Activated CD4-positive, alpha-beta T cell treated with anti-CD3 and anti-CD28 coated beads, Interleukin-2, amount 50 U/mL, for 24 hours (primary cell): ENCODE measurements at regions not wholly inside any gene's neighbourhood (a gene's known extent, or its start where the extent isn't known, plus 50 kb on each side); places are given as distances from the start of the nearest gene placed in this dataset.
"Not testable (repeated sequence)": the region's sequence is repeated elsewhere in the genome, so short reads cannot be mapped to it uniquely, and the experiment has no call there.

ENCODE experiments used
- DNase-seq, 2 donors: peaks; one replicate each; pipeline ENCODE4 v3.0.0-alpha.2; 2020; ENCODE audit warnings: low read depth in 1 of 2, low spot score in 1 of 2

DNA sequence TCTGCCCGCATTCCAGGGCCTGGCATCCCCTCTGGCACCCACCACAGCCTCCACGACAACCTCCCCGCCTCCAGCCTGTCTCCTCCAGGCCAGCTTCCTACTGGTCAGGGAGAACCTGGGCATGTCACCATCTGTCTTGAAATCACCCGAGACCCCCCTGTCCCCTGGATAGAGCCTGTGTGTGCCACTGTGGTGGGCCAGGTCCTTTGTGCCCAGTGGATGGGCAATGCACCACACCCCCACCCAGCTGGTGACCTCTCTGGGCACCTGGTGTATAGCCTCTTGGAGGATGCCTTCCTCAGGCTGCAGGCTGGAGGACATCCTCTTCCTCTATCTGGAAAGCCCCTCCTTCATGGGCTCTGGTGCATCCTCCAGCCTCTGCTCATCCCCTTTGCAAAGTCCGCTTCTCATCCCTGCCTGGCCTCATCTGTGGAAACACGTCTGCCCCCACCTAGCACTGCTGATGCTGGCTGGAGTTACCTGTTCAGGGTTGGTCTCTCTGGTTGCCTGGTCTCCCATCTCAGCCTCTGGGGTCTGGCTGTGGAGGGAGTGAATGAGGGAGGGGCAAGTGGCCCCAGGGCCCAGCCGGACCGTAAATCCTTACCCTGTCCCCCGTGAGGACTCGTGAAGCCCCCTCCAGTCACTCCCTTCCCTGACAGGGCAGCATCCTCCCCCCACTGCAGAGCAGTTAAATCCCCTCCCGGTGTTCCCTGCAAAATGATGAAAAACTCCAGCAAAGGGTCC, 589.6 kb downstream of the TBC1D22A start:
- no peak for DNase-seq

DNA sequence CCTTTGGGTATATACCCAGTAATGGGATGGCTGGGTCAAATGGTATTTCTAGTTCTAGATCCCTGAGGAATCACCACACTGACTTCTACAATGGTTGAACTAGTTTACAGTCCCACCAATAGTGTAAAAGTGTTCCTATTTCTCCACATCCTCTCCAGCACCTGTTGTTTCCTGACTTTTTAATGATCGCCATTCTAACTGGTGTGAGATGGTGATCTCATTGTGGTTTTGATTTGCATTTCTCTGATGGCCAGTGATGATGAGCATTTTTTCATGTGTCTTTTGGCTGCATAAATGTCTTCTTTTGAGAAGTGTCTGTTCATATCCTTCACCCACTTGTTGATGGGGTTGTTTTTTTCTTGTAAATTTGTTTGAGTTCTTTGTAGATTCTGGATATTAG, 583.8 kb downstream of the TBC1D22A start:
- DNase-seq = not testable (repeated sequence)

DNA sequence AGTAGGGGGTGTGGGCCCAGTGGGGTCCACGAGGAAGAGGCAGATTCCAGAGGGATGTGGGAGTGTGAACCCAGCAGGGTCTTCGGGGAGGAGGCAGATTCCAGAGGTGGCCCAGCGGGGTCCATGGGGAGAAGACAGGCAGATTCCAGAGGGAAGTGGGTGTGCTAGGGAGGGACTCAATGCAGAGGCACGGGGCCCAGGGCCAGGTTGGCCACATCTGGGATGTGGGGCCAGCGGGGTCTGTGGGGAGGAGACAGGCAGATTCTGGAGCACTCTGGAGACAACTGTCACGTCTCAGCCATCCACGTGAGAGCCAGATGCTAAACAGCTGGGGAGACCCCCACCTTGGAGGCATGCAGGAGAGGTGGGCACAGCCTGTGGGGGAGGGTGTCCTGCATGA, 582.6 kb downstream of the TBC1D22A start:
- DNase-seq = no peak

DNA sequence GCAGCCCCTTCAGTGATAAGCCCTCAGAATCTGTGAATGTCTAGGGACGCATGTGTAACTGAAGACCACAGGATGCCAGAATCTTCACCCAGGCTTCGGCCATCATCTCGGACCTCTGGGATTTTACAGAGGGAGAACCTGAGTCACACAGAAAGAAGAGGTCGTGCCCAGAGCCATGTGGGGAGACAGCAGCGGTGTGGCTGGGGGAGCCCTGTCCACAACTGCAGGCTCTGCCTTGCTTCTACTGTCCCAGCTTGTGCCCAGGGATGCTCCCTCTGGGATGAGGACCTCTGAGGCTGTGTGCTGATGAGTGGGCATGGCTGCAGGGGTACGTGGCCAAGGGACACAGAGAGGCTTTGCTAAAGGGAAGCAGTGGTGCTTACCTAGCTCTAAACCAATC, 582.0 kb downstream of the TBC1D22A start:
- DNase-seq = no peak

DNA sequence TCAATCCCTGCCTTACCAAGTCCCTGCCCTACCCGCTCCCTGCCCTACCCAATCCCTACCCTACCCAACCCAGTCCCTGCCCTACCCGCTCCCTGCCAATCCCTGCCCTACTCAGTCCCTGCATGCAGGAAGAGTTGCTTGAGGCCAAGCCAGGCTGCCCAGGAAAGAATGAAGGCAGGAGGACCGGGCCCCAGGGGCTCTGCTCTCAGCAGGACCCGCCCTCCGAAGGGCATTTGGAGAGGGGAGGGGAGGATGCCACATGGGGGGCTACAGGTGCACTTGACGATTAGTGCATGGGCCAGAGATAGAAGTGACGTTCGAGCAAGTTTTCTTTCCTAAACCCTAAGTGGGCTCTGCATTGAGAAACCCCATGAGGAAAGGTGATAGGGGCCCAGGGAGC, 581.2 kb downstream of the TBC1D22A start:
- no peak for DNase-seq

DNA sequence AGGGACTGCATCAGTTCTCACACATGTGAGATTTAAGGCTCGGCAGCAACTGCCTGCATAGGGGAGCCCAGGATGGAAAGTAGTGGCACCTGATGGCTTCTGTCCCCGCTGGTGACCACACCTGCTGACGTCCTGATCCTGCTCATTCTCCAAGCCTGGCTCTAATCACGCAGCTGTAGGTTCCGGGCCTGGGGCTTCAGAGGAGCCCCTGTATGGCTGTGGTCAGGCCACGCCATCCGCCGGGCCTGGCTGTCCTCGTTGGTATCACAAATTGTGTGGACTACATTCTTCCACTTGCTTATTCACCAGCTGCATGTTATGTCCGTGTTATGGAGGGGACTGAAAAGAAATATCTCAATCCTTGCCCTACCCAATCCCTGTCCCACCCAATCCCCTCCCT, 580.0 kb downstream of the TBC1D22A start:
- DNase-seq = no peak

DNA sequence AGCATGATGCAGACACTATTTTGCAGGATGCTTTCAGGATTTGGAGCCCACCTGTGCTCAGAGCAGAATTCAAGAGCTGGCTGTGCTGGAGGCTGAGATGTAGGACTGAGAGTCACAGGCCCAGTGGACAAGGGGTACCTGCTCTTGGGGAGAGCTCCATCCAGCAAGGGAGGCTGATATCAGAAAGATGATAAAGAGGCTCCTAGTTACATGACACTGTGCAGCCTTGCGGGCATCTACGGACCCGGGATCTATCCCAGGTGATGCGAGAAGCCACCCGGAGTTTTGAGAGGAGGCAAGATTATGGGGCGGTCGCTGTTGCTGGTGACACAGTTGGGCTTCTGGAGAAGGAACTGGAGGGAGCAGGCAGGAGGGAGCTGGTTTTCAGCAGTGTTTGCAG, 579.0 kb downstream of the TBC1D22A start:
- DNase-seq = no peak

DNA sequence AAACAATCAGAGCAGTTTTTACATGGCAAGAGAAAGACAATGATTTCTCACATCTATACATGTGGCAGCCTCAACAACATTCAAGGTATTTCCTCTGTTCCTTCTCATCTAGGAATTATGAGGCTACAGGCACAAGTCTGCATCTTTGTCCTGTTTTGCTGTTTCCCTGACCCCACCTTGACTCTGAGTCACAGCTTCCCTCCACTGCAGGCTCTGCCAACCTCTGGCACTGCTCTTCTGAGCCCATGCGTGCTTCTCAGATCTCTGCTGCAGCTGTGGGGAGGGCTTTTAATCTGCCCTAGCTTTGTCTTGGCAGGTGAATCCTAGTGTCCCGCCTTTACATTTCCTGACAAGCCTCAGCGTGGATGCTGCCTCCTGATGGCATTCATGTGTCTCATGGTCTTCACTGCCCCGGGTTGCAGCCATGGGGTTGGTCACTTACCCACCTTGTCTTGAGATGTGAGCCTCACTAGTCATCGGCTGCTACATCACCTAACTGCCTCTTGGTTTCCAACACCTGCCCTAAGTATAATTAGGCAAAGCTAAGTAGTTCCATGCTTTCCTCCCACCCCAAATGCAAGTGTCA, 578.5 kb downstream of the TBC1D22A start:
- no peak for DNase-seq

DNA sequence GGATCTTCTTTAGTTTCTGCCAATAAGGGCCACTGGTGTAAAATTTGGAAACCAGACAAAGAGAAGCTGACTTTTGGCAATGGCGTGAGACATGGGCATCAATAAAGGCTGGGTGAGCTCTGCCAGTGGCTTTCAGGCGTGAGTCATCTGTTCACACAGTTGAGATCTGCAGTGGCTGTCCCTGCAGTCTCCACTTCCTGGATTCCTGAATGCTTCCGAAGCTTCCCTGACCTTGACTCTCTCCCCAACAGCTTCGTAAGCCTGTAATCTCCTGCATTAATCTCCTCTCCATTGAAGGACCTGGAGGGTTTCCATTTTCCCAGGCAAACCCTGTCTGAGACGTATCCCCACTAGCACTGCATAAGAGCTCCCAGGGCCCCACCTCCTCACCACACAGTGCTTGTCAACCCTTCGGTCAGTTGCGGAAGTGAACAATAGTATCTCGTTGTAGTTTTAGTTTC, 574.7 kb downstream of the TBC1D22A start:
- no peak for DNase-seq

DNA sequence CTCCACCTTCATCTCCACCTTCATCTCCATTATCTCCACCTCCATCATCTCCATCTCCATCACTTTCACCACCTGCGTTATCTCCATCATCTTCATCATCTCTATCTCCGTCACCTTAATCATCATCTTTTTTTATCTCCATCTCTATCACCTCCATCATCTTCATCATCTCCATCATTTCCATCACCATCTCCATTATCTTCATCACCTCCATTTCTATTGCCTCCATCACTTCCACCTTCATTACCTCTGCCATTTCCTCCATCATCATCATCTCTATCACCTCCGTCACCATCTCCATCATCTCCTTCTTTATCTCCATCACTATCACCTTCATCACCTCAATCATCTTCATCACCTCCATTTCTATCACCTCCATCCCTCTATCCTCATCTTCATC, 573.5 kb downstream of the TBC1D22A start:
- DNase-seq = no peak

DNA sequence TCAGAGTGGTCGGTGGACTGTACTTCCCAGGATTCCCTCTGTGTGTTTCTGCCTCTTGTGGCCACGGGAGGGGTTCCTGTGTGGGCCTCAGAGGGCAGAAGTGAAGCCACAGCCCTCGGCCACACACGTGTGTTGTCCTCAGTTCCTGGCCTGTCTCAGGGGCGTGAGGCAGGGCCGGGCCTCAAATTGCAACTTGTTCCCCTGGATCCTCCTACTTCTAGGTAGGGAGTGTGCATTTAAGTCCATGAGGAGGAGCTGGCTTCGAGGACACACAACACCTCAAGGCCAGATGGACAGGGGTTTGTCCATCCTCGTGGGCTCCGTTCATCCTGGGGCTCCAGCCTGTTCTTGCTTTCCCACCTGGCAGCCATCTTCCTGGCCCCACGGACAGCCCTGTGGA, 573.0 kb downstream of the TBC1D22A start:
- DNase-seq = no peak

DNA sequence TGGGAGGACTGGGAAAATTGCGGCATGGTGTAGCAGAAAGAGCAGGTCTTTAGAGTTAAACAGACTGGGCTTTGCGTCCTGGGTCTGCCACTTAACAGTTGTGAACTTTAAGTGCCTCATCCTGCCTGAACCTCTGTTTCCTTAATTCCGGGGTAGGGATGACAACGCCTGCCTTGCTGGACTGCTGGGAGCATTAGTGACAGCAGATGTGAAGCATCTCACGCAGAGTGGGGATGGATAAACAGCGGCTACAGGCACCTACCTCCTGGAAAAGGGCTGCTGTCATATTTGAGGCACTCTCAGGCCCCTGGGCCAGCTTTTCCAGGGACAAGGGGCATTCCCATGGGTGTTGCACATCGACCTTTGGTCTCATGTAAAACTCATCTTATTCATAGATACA, 572.2 kb downstream of the TBC1D22A start:
- DNase-seq = no peak

DNA sequence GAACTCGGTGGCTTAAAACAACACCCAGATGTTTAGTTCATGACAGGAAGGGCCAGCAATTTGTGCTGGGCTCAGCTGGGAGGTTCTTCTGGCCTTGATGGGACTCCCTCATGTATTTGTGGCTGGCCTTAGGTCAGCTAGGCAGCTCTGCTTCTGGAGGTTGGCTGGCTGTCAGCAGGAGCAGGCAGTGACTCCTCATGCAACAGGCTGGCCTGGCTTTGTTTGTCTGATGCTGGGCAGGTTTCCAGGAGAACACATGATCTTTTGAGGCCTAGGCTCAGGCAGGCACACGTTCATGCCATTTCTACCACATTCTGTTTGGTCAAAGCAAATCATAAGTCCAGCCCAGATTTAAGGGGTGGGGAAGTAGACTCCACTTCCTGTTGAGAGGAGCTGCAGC, 571.2 kb downstream of the TBC1D22A start:
- DNase-seq = no peak

DNA sequence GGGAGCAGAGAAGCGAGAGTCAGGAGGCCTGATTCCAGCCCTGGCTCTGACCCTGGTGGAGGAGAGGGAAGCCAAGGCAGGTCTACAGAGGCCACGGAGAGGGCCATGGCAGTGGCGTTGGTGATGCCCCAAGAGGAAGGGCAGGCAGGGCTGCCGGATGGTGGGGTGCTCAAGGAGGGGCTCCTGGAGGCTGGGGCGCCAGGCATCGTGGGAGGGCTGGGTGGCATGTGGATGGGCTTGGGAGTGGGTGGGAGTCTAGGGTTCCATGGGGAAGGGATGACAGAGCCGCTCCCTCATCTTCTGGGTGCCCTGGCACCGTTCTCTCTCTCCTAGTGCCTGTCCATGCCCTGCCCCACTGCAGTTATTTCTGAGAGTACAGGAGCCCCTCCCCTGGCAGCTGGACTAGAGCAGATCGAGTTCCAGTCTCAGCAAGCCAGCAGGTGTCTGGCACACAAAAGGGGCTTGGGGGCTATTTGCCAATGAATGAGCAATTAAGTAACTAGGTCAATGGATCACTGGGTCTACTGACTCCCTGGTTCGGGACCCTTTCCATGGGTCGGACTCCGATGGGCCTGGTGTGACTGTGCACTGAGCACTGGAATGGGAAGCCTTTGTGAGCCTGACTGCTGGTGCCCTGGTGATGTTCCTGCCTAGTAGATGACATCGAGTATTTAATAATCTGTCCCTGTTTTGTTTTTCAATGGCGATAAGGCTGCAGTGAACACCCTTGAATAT, 570.0 kb downstream of the TBC1D22A start:
- no peak for DNase-seq

DNA sequence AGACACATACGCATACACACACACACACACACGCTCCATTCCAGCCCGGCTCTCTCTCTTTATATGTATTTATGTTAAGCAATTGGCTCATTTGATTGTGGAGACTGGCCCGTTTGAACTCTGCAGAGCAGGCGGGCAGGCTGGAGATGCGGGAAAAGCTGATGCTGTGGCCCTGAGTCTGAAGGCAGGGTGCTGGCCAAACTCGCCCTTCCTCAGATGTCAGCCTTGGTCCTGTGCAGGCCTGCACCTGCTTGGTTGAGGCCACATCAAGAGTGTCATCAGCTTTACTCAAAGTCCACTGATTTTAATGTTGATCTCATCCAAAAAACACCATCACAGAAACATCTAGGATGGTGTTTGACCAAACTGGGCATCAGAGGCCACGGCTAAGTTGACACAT, 569.3 kb downstream of the TBC1D22A start:
- DNase-seq = no peak

DNA sequence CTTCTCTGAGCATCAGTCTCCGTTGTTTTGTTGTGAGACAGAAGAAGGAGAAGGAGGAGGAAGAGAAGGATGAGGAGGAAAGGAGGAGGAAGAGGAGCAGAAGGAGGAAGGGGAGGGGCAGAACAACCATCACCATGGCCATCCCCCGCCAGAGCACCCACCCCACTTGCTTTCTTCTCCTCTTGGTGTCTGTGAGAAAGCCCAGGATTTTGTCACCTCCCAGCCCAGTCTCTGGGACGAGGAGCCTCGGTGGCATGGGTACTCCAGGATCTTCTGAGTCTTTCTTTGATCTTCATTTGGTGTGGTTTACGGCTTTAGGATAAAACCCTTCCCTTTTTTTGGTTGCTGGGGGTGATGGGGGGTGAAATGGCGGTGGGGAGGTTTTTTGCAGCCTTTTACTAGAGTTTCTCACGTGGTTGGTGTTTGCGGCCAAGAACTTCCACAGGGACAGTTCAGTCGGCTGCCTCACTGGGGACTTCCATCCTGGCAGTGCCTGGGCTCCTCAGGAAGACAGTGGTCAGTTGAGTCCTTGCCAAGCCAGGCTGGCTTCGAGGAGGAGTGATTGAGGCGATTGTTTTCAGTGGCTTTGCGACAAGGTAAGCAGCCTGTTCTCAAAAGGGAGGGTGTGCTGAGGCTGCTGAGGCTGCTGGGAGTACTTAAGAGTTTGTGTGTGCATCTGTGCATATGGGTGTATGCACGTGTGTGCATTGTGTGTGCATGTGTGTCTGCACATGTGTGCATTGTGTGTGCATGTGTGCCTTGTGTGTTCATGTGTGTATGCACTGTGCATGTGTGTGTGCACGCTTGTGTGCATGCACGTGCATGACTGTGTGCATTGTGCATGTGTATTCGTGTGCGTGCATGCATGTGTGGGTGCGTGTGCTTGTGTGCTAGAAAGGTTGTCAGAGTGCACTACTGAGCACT, 567.5 kb downstream of the TBC1D22A start:
- no peak for DNase-seq

DNA sequence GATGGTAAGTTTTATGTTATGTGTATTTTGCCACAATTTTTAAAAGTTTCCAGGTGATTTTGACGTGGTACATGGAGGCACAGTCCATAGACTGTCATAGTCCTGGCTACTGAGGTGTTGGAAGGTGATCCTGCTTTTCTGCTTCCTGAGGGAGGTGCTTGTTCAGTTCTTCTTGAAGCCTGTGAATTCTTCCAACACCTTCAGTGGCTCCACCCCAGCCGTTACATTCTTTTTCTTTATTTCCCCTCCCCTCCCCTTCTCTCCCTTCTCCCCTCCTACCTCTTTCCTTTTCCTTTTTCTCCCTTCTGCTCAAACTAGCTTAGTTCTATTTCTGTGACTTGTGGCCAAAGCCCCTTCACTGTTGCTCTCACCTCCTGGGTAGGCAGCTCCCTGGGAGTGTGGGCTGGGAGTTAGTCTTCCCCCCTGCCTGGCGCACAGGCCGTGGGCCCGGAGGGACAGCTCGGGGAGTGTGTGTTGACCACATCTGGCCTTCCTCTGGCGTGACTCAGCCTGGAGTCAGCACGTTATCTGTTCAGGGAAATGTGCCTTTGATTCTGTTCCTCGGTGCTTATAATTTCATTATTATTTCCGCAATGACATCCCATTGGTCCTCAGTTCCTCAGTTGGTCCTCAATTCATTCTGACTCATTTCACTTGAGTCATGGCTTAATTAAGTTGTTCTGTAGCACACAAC, 566.2 kb downstream of the TBC1D22A start:
- DNase-seq = no peak

DNA sequence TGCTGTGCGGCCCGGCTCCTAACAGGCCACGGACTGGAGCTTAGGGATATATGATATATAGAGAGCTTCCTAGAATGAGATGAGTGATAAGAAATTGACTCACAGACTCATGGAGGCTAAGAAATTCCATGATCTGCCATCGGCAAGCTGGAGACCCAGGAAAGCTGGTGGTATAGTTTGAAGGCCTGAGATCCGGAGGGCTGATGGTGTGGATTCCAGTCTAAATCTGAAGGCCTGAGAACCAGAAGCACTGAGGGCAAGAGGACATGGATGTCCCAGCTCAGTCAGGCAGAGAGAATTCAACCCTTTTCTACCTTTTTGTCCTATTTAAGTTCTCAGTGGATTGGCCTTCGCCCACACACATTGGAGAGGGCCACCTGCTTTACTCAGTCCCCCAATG, 564.8 kb downstream of the TBC1D22A start:
- no peak for DNase-seq

DNA sequence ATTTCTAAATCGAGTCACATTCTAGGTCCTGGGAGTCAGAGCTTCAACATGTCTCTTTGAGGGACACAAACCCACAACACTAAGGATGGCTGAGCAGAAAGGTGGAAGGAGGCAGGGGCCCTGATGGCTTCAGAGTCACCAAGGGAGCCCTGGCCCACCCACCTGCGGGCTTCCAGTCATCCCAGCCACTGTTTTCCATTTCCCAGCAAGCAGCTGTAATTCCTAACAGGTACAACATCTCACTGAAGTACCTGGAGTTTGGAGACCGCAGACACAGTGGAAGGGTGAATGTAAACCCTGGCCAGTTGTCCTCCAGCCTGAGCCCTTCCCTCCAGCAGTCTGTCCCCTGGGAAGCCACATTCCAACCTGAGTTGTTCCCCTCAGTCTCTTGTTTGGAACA, 562.8 kb downstream of the TBC1D22A start:
- no peak for DNase-seq

DNA sequence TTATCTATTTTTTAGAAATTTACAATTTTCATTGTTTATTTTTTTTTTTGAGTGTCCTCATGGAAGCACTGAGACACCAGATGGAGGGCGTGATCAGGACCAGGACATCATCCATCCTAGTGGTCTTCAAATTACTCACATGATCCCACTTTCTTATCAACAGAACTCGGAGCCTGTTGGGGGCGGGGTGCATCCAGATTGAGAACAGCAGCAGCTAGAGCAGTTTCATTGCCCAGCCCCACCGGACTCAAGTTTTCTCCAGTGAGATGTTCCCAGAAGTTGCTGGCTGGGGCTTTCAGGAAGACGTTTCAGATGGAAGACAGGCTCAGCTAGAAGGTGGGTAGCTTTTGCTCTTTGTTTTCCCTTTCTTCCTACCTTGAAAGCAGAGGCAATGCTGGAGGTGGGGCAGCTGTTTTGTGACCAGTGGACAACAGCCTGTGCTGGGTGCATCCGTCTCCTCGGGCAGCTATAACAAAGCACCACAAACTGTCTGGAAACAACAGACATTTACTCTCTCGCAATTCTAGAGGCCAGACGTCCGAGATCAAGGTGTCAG, 562.1 kb downstream of the TBC1D22A start:
- DNase-seq = no peak
